HG02981 (cell line): ENCODE measurements at regions not wholly inside any gene's neighbourhood (a gene's known extent, or its start where the extent isn't known, plus 50 kb on each side); places are given as distances from the start of the nearest gene placed in this dataset.

ENCODE experiments used
- ATAC-seq: cut with Tn5 transposase; IDR thresholded peaks from one replicate; pipeline ENCODE4 v1.9.1; 2021; ENCODE audit warnings: mild to moderate bottlenecking, moderate library complexity; ENCODE audit not compliant: unreplicated experiment

DNA sequence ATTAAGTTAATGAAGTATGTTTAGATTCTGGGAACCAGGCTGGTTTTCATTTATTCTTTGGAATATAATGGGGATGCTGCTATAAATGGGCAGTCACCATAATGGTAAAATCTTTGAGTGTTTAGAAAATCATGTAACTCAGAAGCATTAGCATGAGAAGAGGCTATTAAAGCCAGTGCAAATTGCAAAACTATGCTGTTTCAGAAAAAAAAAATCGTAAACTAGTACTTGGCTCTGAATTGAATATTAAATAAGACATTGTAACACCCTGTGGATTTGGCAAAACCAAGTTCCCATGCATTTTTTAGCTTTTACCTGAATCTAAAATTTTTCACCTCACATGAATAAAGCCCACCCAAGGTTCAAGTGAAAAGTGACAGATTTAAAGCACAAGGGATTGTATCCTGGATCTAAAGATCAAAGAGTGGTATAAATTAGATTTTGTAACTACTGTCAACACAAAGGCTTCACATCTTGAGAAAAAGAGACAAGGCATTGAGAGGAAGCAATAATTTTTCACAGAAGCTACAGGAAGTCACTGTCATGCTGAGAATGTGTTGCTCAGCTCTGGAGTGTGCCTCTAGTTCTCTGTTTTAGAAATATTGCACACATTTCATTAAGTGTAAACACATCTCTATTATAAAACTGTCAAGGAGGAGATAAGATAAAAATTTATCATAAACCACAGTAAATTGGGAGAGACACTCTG is 142.2 kb downstream of the ABCA8 start:
- ATAC-seq = no peak

DNA sequence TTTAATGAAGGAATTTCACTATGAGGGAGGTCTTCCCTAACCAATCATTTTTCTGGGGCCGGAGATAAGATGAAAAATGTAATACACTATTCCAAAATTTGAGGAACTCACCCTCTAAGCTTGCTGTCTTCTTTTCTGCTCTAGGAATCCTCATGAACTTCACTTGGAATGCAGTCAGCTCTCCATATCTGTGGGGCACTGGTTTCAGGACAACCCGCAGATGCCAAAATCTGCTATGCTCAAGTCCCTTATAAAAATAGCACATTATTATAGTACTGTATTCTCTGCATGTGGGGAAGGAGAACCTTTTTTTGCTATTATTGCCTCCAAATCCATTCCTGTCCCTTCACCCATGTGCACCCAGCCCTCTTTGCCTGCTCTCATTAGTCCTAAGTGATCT is 146.0 kb downstream of the ABCA8 start:
- no peak for ATAC-seq

- ATAC-seq = no peak
Observed at GRCh38 chr17:68807998-68808772, 147.0 kb downstream of the ABCA8 start.

GRCh38 chr17:68805609-68806008 is 149.6 kb downstream of the ABCA8 start:
- no peak for ATAC-seq

GRCh38 chr17:68804777-68805520 is 150.2 kb downstream of the ABCA8 start:
- no peak for ATAC-seq

GRCh38 chr17:68803164-68803929 is 151.8 kb downstream of the ABCA8 start:
- no peak for ATAC-seq

DNA sequence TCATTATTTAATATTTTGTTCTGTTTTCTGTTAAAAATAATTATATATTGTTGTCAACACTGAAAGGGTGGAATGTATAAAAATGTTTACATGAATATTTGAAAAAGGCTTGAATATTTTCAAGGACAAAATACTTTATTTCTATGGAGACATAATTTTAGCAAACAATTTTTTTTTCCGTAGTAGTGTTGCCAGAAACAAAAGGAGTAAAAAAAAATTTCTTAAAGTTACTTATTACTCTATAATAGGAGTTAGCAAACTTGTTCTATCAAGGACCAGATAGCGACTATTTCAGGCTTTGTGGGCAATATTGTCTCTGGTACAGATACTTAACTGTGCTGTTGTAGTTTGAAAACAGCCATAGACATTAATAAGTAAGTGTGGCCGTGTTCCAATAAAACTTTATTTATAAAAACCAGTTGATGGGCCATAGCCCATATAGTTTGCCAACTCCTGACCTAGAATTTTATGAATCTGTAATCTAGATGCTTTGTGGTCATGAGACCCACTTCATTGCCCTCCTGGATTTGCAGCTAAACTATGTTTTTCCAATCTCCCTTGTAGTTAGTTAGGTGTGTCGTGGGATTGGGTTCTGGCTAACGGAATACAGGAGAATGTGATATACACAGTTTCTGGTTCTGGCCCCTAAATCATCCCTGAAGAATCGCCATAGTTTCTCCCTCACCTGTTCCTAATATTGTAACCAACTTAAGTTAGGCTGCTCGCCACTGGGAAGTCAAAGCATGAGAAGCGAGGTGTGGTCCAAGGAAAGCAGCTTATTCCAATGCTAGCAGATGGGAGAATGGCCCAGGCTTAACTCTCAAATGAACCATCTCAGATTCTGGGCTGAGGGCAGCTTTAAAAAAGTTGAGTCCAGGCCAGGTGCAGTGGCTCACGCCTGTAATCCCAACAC is 153.6 kb downstream of the ABCA8 start:
- no peak for ATAC-seq

- no peak for ATAC-seq
Observed at GRCh38 chr17:68800751-68801150, 154.4 kb downstream of the ABCA8 start.

- no peak for ATAC-seq
Observed at GRCh38 chr17:68794636-68795434, 160.4 kb downstream of the ABCA8 start.

DNA sequence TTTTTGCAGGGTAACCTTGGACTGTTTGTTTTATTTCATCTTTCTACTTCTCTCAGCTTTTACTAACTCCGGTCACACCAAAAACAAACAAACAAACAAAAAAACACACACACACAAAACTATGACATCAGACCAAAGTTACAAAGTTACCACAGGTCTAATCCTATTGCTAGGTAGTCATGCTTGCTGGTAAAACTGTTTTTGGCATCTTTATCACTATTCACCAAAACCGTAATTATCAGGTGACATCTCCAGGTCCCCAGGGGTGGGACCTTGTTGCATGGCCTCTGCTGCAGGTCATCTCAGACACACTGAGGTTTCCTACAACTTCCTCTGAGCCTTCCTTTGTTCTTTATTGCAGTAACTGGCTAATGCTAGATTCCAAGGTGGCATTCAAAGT is 162.3 kb downstream of the ABCA8 start:
- no peak for ATAC-seq

- ATAC-seq = no peak
Observed at GRCh38 chr17:68792042-68792685, 163.0 kb downstream of the ABCA8 start.

- no peak for ATAC-seq
Observed at GRCh38 chr17:68790931-68791330, 164.3 kb downstream of the ABCA8 start.

DNA sequence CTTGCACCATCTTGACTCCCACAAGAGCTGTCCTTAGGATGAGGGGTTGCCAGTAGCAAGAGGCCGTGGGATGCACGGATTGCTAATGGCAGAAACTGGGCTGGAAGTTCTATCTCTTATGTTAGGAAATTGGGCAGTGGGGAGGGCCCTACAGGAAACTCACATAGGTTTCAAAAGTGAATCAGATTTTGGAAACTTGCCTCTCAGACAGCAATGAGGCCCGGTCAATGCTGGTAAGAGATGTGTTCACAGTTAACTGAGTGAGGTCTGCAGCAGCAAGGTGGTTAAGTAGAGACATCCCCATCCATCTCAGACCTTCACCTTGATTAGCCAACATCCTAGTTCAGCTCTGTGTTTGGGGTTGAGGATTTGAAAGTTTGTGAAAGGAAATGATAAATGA is 164.7 kb downstream of the ABCA8 start:
- no peak for ATAC-seq

GRCh38 chr17:68789203-68789962 is 165.8 kb downstream of the ABCA8 start:
- ATAC-seq = no peak

- ATAC-seq = no peak
Observed at GRCh38 chr17:68785565-68786486, 169.4 kb downstream of the ABCA8 start.

- no peak for ATAC-seq
Observed at GRCh38 chr17:68784431-68784830, 170.8 kb downstream of the ABCA8 start.

GRCh38 chr17:68783861-68784260 is 171.3 kb downstream of the ABCA8 start:
- ATAC-seq = no peak
